HG02852 (cell line): ENCODE measurements at regions not wholly inside any gene's neighbourhood (a gene's known extent, or its start where the extent isn't known, plus 50 kb on each side); places are given as distances from the start of the nearest gene placed in this dataset.
"Not testable (repeated sequence)": the region's sequence is repeated elsewhere in the genome, so short reads cannot be mapped to it uniquely, and the experiment has no call there.

Experiments used
- ATAC-seq: cut with Tn5 transposase; IDR thresholded peaks from one replicate; pipeline ENCODE4 v1.9.1; 2021; ENCODE audit warnings: mild to moderate bottlenecking, moderate library complexity; ENCODE audit not compliant: unreplicated experiment

- ATAC-seq, result no peak
Observed at GRCh38 chr4:187046471-187046870, 322.8 kb upstream of the FAT1 start.

- no peak for ATAC-seq
Observed at GRCh38 chr4:187059021-187059420, 335.4 kb upstream of the FAT1 start.

- ATAC-seq, result no peak
Observed at GRCh38 chr4:187059895-187060294, 336.2 kb upstream of the FAT1 start.

- ATAC-seq, result no peak
Observed at GRCh38 chr4:187060551-187060950, 336.9 kb upstream of the FAT1 start.

- ATAC-seq, result no peak
Observed at GRCh38 chr4:187063251-187063650, 339.6 kb upstream of the FAT1 start.

GRCh38 chr4:187064033-187064432 is 340.4 kb upstream of the FAT1 start:
- ATAC-seq, result no peak

GRCh38 chr4:187065396-187065795 is 341.7 kb upstream of the FAT1 start:
- no peak for ATAC-seq

GRCh38 chr4:187065806-187066205 is 342.1 kb upstream of the FAT1 start:
- no peak for ATAC-seq

- ATAC-seq, result no peak
Observed at GRCh38 chr4:187069398-187069797, 345.7 kb upstream of the FAT1 start.

GRCh38 chr4:187070158-187070557 is 346.5 kb upstream of the FAT1 start:
- ATAC-seq, result no peak

- ATAC-seq, result no peak
Observed at GRCh38 chr4:187070740-187071139, 347.1 kb upstream of the FAT1 start.

- ATAC-seq, result no peak
Observed at GRCh38 chr4:187071946-187072600, 348.4 kb upstream of the FAT1 start.

- ATAC-seq, result no peak
Observed at GRCh38 chr4:187073820-187074219, 350.2 kb upstream of the FAT1 start.

- ATAC-seq, result no peak
Observed at GRCh38 chr4:187075514-187075913, 351.9 kb upstream of the FAT1 start.

- ATAC-seq, result no peak
Observed at GRCh38 chr4:187077744-187078401, 354.2 kb upstream of the FAT1 start.

- no peak for ATAC-seq
Observed at GRCh38 chr4:187084701-187085100, 361.0 kb upstream of the FAT1 start.

- ATAC-seq, result no peak
Observed at GRCh38 chr4:187085339-187085738, 361.7 kb upstream of the FAT1 start.

- no peak for ATAC-seq
Observed at GRCh38 chr4:187086151-187086550, 362.5 kb upstream of the FAT1 start.

GRCh38 chr4:187088070-187088799 is 364.6 kb upstream of the FAT1 start:
- no peak for ATAC-seq

GRCh38 chr4:187090401-187090800 is 366.7 kb upstream of the FAT1 start:
- ATAC-seq, result no peak

GRCh38 chr4:187090832-187091231 is 367.2 kb upstream of the FAT1 start:
- ATAC-seq, result not testable (repeated sequence)

GRCh38 chr4:187094144-187094543 is 370.5 kb upstream of the FAT1 start:
- no peak for ATAC-seq
